ENCODE measurements at regions not wholly inside any gene's neighbourhood (a gene's known extent, or its start where the extent isn't known, plus 50 kb on each side); places are given as distances from the start of the nearest gene placed in this dataset.

GRCh38 chr7:51666751-51667150, 350.1 kb upstream of the COBL start:
- no peak for DNase-seq (ENCODE audit: insufficient read length, low spot score)
- FAIRE-seq: peak; percentile 6
- TF ChIP-seq CTCF (IDR thresholded peaks at IDR 0.05; ENCODE audit: insufficient read depth, missing control alignments): peak; percentile 41

GRCh38 chr7:51666266-51666665, 349.7 kb upstream of the COBL start:
- TF ChIP-seq CTCF (IDR thresholded peaks at IDR 0.05; ENCODE audit: insufficient read depth, missing control alignments): no peak
- no peak for FAIRE-seq
- DNase-seq (ENCODE audit: insufficient read length, low spot score): no peak

- no peak for DNase-seq (ENCODE audit: insufficient read length, low spot score)
- FAIRE-seq: no peak
- TF ChIP-seq CTCF (IDR thresholded peaks at IDR 0.05; ENCODE audit: insufficient read depth, missing control alignments): no peak
Measured at GRCh38 chr7:51665045-51665780, 348.6 kb upstream of the COBL start.

- TF ChIP-seq CTCF (IDR thresholded peaks at IDR 0.05; ENCODE audit: insufficient read depth, missing control alignments): no peak
- DNase-seq (ENCODE audit: insufficient read length, low spot score) (no peak), FAIRE-seq (no peak)
Measured at GRCh38 chr7:51660516-51660915, 343.9 kb upstream of the COBL start.

GRCh38 chr7:51658684-51659083, 342.1 kb upstream of the COBL start:
- DNase-seq (ENCODE audit: insufficient read length, low spot score) (no peak), FAIRE-seq (no peak)
- TF ChIP-seq CTCF (IDR thresholded peaks at IDR 0.05; ENCODE audit: insufficient read depth, missing control alignments): no peak

- TF ChIP-seq CTCF (IDR thresholded peaks at IDR 0.05; ENCODE audit: insufficient read depth, missing control alignments): no peak
- peak; percentile 98 for FAIRE-seq
- peak; percentile 37 for DNase-seq (ENCODE audit: insufficient read length, low spot score)
Measured at GRCh38 chr7:51647931-51648351, 331.3 kb upstream of the COBL start.

GRCh38 chr7:51647486-51647885, 330.9 kb upstream of the COBL start:
- FAIRE-seq (no peak), DNase-seq (ENCODE audit: insufficient read length, low spot score) (no peak)
- TF ChIP-seq CTCF (IDR thresholded peaks at IDR 0.05; ENCODE audit: insufficient read depth, missing control alignments): no peak

Data from D721Med (cell line).